ENCODE measurements at regions not wholly inside any gene's neighbourhood (a gene's known extent, or its start where the extent isn't known, plus 50 kb on each side); places are given as distances from the start of the nearest gene placed in this dataset.

DNA sequence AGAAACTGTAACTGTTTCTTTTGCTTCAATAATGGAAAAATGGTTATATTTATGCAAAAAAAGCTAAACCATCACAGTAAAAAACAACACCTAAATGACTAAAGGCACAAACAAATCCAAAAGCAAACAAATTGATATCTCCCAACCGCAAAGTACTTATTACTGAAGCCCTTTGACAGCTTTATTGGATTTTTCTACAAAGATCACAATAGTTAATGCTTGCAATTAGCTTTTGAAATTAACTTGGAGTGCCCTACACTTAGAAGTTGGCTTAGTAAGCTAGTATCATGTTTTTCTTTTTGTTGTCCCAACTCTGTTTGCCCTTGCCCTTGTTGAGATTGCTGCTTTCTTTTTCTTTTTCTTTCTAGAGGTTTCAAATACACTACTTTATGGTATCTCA is 257.5 kb downstream of the INHBA start:
- H3F3A ChIP-seq (replicated peaks; ENCODE audit: low read depth): no peaks in the 10 kb centered on the region
- no peak overlapping the region for H2AFZ ChIP-seq
- Mint-ChIP-seq H3K4me3 (no peak overlapping the region), H3K27me3 (ENCODE audit: insufficient read depth, low read depth, poor library complexity) (peaks cover 5% of the 10 kb centered on the region), H3K36me3 (ENCODE audit: low read depth) (no peaks in the 10 kb centered on the region), H3K27ac (no peak overlapping the region), H3K4me1 (peaks cover 16% of the 10 kb centered on the region; the same call in 2 of the 3 replicates), H3K9me3 (no peaks in the 10 kb centered on the region)
- H3K4me1 ChIP-seq (ENCODE audit: insufficient read depth): peaks cover 11% of the 10 kb centered on the region
- H3K79me2 ChIP-seq (replicated peaks; ENCODE audit: insufficient read depth): no peaks in the 10 kb centered on the region
- H3K36me3 ChIP-seq (ENCODE audit: insufficient read depth): no peaks in the 10 kb centered on the region
- no peak for TF ChIP-seq CREB1 (CRISPR knock-in tag; IDR thresholded peaks at IDR 0.05; ENCODE audit: low read depth)
- no peak for TF ChIP-seq ZNF331 (CRISPR knock-in tag; IDR thresholded peaks at IDR 0.05; ENCODE audit: low read depth)
- no peak for TF ChIP-seq ZNF114 (CRISPR knock-in tag; IDR thresholded peaks at IDR 0.05)
- TF ChIP-seq, protein P1, sequence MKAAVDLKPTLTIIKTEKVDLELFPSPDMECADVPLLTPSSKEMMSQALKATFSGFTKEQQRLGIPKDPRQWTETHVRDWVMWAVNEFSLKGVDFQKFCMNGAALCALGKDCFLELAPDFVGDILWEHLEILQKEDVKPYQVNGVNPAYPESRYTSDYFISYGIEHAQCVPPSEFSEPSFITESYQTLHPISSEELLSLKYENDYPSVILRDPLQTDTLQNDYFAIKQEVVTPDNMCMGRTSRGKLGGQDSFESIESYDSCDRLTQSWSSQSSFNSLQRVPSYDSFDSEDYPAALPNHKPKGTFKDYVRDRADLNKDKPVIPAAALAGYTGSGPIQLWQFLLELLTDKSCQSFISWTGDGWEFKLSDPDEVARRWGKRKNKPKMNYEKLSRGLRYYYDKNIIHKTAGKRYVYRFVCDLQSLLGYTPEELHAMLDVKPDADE (IDR thresholded peaks at IDR 0.05): no peak
- no peak for TF ChIP-seq EZH2phosphoT487 (IDR thresholded peaks at IDR 0.05; ENCODE audit: unreplicated experiment)
- no peak for TF ChIP-seq NANOG (IDR thresholded peaks at IDR 0.05; ENCODE audit: borderline replicate concordance)
- TF ChIP-seq POLR2AphosphoS5 (IDR thresholded peaks at IDR 0.05; ENCODE audit: low read depth): no peak
- TF ChIP-seq, protein P2, sequence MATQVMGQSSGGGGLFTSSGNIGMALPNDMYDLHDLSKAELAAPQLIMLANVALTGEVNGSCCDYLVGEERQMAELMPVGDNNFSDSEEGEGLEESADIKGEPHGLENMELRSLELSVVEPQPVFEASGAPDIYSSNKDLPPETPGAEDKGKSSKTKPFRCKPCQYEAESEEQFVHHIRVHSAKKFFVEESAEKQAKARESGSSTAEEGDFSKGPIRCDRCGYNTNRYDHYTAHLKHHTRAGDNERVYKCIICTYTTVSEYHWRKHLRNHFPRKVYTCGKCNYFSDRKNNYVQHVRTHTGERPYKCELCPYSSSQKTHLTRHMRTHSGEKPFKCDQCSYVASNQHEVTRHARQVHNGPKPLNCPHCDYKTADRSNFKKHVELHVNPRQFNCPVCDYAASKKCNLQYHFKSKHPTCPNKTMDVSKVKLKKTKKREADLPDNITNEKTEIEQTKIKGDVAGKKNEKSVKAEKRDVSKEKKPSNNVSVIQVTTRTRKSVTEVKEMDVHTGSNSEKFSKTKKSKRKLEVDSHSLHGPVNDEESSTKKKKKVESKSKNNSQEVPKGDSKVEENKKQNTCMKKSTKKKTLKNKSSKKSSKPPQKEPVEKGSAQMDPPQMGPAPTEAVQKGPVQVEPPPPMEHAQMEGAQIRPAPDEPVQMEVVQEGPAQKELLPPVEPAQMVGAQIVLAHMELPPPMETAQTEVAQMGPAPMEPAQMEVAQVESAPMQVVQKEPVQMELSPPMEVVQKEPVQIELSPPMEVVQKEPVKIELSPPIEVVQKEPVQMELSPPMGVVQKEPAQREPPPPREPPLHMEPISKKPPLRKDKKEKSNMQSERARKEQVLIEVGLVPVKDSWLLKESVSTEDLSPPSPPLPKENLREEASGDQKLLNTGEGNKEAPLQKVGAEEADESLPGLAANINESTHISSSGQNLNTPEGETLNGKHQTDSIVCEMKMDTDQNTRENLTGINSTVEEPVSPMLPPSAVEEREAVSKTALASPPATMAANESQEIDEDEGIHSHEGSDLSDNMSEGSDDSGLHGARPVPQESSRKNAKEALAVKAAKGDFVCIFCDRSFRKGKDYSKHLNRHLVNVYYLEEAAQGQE (IDR thresholded peaks at IDR 0.05; ENCODE audit: unreplicated experiment): no peak
- TF ChIP-seq EZH2 (IDR thresholded peaks at IDR 0.05; ENCODE audit: low read depth, unreplicated experiment): no peak
- TF ChIP-seq JUNB (IDR thresholded peaks at IDR 0.05; ENCODE audit: unreplicated experiment): no peak
- TF ChIP-seq, protein P3, sequence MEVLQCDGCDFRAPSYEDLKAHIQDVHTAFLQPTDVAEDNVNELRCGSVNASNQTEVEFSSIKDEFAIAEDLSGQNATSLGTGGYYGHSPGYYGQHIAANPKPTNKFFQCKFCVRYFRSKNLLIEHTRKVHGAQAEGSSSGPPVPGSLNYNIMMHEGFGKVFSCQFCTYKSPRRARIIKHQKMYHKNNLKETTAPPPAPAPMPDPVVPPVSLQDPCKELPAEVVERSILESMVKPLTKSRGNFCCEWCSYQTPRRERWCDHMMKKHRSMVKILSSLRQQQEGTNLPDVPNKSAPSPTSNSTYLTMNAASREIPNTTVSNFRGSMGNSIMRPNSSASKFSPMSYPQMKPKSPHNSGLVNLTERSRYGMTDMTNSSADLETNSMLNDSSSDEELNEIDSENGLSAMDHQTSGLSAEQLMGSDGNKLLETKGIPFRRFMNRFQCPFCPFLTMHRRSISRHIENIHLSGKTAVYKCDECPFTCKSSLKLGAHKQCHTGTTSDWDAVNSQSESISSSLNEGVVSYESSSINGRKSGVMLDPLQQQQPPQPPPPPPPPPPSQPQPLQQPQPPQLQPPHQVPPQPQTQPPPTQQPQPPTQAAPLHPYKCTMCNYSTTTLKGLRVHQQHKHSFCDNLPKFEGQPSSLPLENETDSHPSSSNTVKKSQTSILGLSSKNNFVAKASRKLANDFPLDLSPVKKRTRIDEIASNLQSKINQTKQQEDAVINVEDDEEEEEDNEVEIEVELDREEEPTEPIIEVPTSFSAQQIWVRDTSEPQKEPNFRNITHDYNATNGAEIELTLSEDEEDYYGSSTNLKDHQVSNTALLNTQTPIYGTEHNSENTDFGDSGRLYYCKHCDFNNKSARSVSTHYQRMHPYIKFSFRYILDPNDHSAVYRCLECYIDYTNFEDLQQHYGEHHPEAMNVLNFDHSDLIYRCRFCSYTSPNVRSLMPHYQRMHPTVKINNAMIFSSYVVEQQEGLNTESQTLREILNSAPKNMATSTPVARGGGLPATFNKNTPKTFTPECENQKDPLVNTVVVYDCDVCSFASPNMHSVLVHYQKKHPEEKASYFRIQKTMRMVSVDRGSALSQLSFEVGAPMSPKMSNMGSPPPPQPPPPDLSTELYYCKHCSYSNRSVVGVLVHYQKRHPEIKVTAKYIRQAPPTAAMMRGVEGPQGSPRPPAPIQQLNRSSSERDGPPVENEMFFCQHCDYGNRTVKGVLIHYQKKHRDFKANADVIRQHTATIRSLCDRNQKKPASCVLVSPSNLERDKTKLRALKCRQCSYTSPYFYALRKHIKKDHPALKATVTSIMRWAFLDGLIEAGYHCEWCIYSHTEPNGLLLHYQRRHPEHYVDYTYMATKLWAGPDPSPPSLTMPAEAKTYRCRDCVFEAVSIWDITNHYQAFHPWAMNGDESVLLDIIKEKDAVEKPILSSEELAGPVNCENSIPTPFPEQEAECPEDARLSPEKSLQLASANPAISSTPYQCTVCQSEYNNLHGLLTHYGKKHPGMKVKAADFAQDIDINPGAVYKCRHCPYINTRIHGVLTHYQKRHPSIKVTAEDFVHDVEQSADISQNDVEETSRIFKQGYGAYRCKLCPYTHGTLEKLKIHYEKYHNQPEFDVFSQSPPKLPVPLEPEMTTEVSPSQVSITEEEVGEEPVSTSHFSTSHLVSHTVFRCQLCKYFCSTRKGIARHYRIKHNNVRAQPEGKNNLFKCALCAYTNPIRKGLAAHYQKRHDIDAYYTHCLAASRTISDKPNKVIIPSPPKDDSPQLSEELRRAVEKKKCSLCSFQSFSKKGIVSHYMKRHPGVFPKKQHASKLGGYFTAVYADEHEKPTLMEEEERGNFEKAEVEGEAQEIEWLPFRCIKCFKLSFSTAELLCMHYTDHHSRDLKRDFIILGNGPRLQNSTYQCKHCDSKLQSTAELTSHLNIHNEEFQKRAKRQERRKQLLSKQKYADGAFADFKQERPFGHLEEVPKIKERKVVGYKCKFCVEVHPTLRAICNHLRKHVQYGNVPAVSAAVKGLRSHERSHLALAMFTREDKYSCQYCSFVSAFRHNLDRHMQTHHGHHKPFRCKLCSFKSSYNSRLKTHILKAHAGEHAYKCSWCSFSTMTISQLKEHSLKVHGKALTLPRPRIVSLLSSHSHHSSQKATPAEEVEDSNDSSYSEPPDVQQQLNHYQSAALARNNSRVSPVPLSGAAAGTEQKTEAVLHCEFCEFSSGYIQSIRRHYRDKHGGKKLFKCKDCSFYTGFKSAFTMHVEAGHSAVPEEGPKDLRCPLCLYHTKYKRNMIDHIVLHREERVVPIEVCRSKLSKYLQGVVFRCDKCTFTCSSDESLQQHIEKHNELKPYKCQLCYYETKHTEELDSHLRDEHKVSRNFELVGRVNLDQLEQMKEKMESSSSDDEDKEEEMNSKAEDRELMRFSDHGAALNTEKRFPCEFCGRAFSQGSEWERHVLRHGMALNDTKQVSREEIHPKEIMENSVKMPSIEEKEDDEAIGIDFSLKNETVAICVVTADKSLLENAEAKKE (CRISPR knock-in tag; IDR thresholded peaks at IDR 0.05): no peak
- TF ChIP-seq STAT1 (IDR thresholded peaks at IDR 0.05; ENCODE audit: unreplicated experiment): no peak
- TF ChIP-seq, protein P4, sequence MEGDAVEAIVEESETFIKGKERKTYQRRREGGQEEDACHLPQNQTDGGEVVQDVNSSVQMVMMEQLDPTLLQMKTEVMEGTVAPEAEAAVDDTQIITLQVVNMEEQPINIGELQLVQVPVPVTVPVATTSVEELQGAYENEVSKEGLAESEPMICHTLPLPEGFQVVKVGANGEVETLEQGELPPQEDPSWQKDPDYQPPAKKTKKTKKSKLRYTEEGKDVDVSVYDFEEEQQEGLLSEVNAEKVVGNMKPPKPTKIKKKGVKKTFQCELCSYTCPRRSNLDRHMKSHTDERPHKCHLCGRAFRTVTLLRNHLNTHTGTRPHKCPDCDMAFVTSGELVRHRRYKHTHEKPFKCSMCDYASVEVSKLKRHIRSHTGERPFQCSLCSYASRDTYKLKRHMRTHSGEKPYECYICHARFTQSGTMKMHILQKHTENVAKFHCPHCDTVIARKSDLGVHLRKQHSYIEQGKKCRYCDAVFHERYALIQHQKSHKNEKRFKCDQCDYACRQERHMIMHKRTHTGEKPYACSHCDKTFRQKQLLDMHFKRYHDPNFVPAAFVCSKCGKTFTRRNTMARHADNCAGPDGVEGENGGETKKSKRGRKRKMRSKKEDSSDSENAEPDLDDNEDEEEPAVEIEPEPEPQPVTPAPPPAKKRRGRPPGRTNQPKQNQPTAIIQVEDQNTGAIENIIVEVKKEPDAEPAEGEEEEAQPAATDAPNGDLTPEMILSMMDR (conservative IDR thresholded peaks at IDR 0.05; ENCODE audit: low read depth in 2 of 2): no peak
- H3K27me3 ChIP-seq (ENCODE audit: insufficient read depth): no peaks in the 10 kb centered on the region
- no peak overlapping the region for H3K4me3 ChIP-seq
- no peaks in the 10 kb centered on the region for H4K20me1 ChIP-seq (replicated peaks; ENCODE audit: insufficient read depth)
- H3K27ac ChIP-seq (ENCODE audit: low read depth): no peak overlapping the region
- ATAC-seq: no peak
- H3K4me2 ChIP-seq: peak overlapping the region; percentile 2; the same call in 1 of the 2 replicates
- no peak for DNase-seq (ENCODE audit: low spot score)
- H3K9me2 ChIP-seq (ENCODE audit: insufficient read depth): peaks cover 12% of the 10 kb centered on the region

All from GM23338 (cell line).